OCI-LY3 (cell line): ENCODE measurements at regions not wholly inside any gene's neighbourhood (a gene's known extent, or its start where the extent isn't known, plus 50 kb on each side); places are given as distances from the start of the nearest gene placed in this dataset.

Source experiments
- CTCF ChIP-seq: fragments of 200-600, 300-600 bp; sonication (generic); IDR thresholded peaks from 2 replicates; pipeline ENCODE4 v1.5.1; 2014; ENCODE audit warnings: antibody characterized with exemption, low read length, low read depth
- EZH2phosphoT487 ChIP-seq: fragments of 200-600 bp; shearing (Covaris generic); IDR thresholded peaks from 2 replicates; pipeline ENCODE4 v1.6.1; 2018; ENCODE audit warnings: antibody characterized with exemption, mixed run types, low read depth

- no peak for TF ChIP-seq CTCF
- no peak for TF ChIP-seq EZH2phosphoT487
Observed at GRCh38 chr6:15074806-15075205, 171.1 kb upstream of the JARID2 start.
